ENCODE measurements at regions not wholly inside any gene's neighbourhood (a gene's known extent, or its start where the extent isn't known, plus 50 kb on each side); places are given as distances from the start of the nearest gene placed in this dataset.

DNA sequence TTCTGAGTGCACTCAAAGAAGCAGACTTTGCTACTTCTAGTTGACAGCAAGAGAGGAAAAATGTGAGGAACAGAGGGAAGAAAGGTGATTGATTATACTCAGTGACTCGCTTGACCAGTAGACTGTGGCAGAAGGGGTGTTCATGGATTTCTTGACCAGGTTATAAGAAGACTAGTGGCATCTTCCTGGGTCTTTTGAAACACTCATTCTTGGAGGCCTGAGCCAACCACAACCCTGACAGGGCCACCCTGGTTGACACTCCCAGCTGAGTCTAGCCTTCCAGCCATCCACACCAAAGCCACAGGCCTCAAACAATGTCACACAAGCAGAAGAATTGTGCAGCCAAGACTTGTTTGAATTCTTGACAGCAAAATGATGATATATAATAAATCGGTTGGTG, 366.3 kb downstream of the SS18 start:
- Histone ChIP-seq H3K4me3 (no peak overlapping the region), H3K9me3 (ENCODE audit: low read depth, low read length) (no peaks in the 10 kb centered on the region), H3K9ac (ENCODE audit: insufficient read length) (no peak overlapping the region), H3K36me3 (ENCODE audit: insufficient read depth, low read length) (no peaks in the 10 kb centered on the region), H3K27ac (no peak overlapping the region)
- TF ChIP-seq FOXP2 (optimal IDR thresholded peaks at IDR 0.05; ENCODE audit: control extremely low read depth, extremely low read length, insufficient read depth) (no peak), POLR2AphosphoS5 (IDR thresholded peaks at IDR 0.05; ENCODE audit: borderline replicate concordance, low read depth, low read length) (no peak), EZH2 (IDR thresholded peaks at IDR 0.05) (no peak)
- DNase-seq (ENCODE audit: low read depth, low spot score) = no peak

DNA sequence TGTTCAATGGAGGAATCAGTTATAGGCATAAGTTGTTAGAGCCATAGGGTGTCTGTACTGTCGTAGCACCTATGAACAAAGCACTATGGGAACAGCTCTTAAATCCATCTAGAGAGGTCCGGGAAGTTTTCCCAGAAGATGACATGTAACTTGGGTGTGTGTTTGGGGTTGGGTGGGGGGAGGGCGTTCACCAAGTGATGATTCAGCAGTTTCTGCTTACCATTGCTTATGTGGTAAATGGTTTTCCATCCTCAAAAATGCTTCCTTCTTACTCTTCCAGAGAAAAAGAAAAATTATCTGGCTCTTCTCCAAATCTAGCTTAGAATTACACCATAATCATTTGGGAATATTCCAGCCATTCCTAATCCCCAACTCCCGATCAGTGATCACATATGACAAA, 361.1 kb upstream of the ZNF521 start:
- Histone ChIP-seq H3K9ac (ENCODE audit: insufficient read length) (no peak overlapping the region), H3K4me3 (no peak overlapping the region), H3K36me3 (ENCODE audit: insufficient read depth, low read length) (no peaks in the 10 kb centered on the region), H3K27ac (no peak overlapping the region), H3K9me3 (ENCODE audit: low read depth, low read length) (no peaks in the 10 kb centered on the region)
- DNase-seq (ENCODE audit: low read depth, low spot score) = no peak
- TF ChIP-seq FOXP2 (optimal IDR thresholded peaks at IDR 0.05; ENCODE audit: control extremely low read depth, extremely low read length, insufficient read depth) = no peak
- TF ChIP-seq POLR2AphosphoS5 (IDR thresholded peaks at IDR 0.05; ENCODE audit: borderline replicate concordance, low read depth, low read length) = no peak

GRCh38 chr18:25710981-25711380, 359.0 kb upstream of the ZNF521 start:
- no peak overlapping the region for H3K27ac ChIP-seq
- no peaks in the 10 kb centered on the region for H3K9me3 ChIP-seq (ENCODE audit: low read depth, low read length)
- no peak overlapping the region for H3K9ac ChIP-seq (ENCODE audit: insufficient read length)
- no peaks in the 10 kb centered on the region for H3K36me3 ChIP-seq (ENCODE audit: insufficient read depth, low read length)
- TF ChIP-seq POLR2AphosphoS5 (IDR thresholded peaks at IDR 0.05; ENCODE audit: borderline replicate concordance, low read depth, low read length) = no peak
- TF ChIP-seq EZH2 (IDR thresholded peaks at IDR 0.05) = no peak
- no peak for TF ChIP-seq FOXP2 (optimal IDR thresholded peaks at IDR 0.05; ENCODE audit: control extremely low read depth, extremely low read length, insufficient read depth)
- no peak for DNase-seq (ENCODE audit: low read depth, low spot score)
- H3K4me3 ChIP-seq = no peak overlapping the region

- H3K36me3 ChIP-seq (ENCODE audit: insufficient read depth, low read length) = no peaks in the 10 kb centered on the region
- TF ChIP-seq POLR2AphosphoS5 (IDR thresholded peaks at IDR 0.05; ENCODE audit: borderline replicate concordance, low read depth, low read length) (no peak), EZH2 (IDR thresholded peaks at IDR 0.05) (no peak), FOXP2 (optimal IDR thresholded peaks at IDR 0.05; ENCODE audit: control extremely low read depth, extremely low read length, insufficient read depth) (no peak)
- H3K4me3 ChIP-seq = no peak overlapping the region
- no peaks in the 10 kb centered on the region for H3K9me3 ChIP-seq (ENCODE audit: low read depth, low read length)
- DNase-seq (ENCODE audit: low read depth, low spot score) = no peak
- H3K27ac ChIP-seq = no peak overlapping the region
- no peak overlapping the region for H3K9ac ChIP-seq (ENCODE audit: insufficient read length)
Measured at GRCh38 chr18:25705650-25706049, 353.7 kb upstream of the ZNF521 start.

GRCh38 chr18:25704494-25704893, 352.5 kb upstream of the ZNF521 start:
- no peak for DNase-seq (ENCODE audit: low read depth, low spot score)
- Histone ChIP-seq H3K4me3 (no peak overlapping the region), H3K9ac (ENCODE audit: insufficient read length) (no peak overlapping the region), H3K27ac (no peak overlapping the region), H3K36me3 (ENCODE audit: insufficient read depth, low read length) (no peaks in the 10 kb centered on the region), H3K9me3 (ENCODE audit: low read depth, low read length) (no peaks in the 10 kb centered on the region)
- TF ChIP-seq FOXP2 (optimal IDR thresholded peaks at IDR 0.05; ENCODE audit: control extremely low read depth, extremely low read length, insufficient read depth) = no peak
- no peak for TF ChIP-seq EZH2 (IDR thresholded peaks at IDR 0.05)
- no peak for TF ChIP-seq POLR2AphosphoS5 (IDR thresholded peaks at IDR 0.05; ENCODE audit: borderline replicate concordance, low read depth, low read length)

DNA sequence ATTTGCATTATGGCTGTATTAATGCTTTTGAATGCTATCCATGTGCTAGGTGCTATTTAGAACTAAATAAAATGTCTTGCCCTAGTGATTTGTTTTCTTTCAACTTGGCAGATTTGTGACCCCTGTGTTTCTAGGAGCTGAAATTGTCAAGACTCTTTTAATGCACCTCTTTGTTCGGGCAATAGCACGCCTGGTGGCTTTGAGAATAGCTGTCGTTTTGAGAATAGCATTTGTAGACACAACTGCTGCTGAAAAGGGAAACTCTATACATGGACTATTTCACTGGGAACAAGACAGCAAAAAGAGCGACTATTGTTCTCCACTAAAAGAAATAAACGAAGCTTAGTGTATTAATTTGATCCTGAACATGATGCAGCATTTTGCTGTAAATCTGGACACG, 352.1 kb upstream of the ZNF521 start:
- DNase-seq (ENCODE audit: low read depth, low spot score) = no peak
- Histone ChIP-seq H3K36me3 (ENCODE audit: insufficient read depth, low read length) (no peaks in the 10 kb centered on the region), H3K9ac (ENCODE audit: insufficient read length) (no peak overlapping the region), H3K4me3 (no peak overlapping the region), H3K27ac (no peak overlapping the region), H3K9me3 (ENCODE audit: low read depth, low read length) (no peaks in the 10 kb centered on the region)
- TF ChIP-seq POLR2AphosphoS5 (IDR thresholded peaks at IDR 0.05; ENCODE audit: borderline replicate concordance, low read depth, low read length) (no peak), EZH2 (IDR thresholded peaks at IDR 0.05) (no peak), FOXP2 (optimal IDR thresholded peaks at IDR 0.05; ENCODE audit: control extremely low read depth, extremely low read length, insufficient read depth) (no peak)

DNA sequence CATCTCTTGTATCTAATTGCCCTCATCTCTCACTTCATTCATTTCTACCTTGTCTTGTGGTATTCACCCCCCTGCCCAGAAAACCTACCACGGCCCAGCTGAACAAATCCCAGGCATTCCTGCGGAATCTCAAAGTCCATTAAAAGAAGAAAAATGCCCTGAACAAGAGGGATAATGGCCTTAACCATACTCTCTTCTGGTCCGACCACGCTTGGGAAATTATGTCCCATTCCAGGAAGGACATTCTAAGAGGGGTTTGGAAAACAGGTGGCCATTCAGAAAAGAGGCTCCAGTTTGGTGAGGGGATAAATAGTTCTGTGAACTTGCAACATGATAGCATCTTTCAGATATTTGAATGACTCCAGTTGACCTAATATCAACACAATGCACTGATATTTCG, 349.9 kb upstream of the ZNF521 start:
- no peak overlapping the region for H3K4me3 ChIP-seq
- no peaks in the 10 kb centered on the region for H3K9me3 ChIP-seq (ENCODE audit: low read depth, low read length)
- no peak overlapping the region for H3K9ac ChIP-seq (ENCODE audit: insufficient read length)
- H3K27ac ChIP-seq = no peak overlapping the region
- DNase-seq (ENCODE audit: low read depth, low spot score) = no peak
- H3K36me3 ChIP-seq (ENCODE audit: insufficient read depth, low read length) = no peaks in the 10 kb centered on the region
- TF ChIP-seq EZH2 (IDR thresholded peaks at IDR 0.05) (no peak), FOXP2 (optimal IDR thresholded peaks at IDR 0.05; ENCODE audit: control extremely low read depth, extremely low read length, insufficient read depth) (no peak), POLR2AphosphoS5 (IDR thresholded peaks at IDR 0.05; ENCODE audit: borderline replicate concordance, low read depth, low read length) (no peak)

DNA sequence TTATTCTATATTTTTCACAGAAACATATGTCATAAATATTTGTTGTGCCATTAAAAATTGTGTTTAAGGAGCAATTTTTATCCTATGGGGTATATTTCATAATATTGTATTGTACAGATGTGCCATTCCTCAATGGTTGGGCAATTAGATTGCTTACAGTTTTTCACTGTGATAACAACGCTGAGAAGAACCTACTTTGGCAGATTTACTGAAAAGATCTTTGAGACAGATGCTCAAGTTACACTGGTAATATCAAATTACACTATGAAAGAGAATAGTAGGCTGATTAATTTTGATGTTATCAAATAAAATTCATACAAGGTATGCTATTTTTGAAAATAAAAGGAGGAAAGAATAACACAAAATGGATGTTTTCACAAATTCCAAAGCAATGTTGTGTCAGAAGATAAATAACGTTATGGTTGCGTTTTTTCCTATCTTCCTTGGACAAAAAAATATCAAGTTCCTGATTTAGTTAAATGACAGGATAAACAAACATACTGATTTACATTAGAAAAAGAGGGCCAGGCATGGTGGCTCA, 335.1 kb upstream of the ZNF521 start:
- TF ChIP-seq POLR2AphosphoS5 (IDR thresholded peaks at IDR 0.05; ENCODE audit: borderline replicate concordance, low read depth, low read length) (no peak), EZH2 (IDR thresholded peaks at IDR 0.05) (no peak), FOXP2 (optimal IDR thresholded peaks at IDR 0.05; ENCODE audit: control extremely low read depth, extremely low read length, insufficient read depth) (no peak)
- no peak for DNase-seq (ENCODE audit: low read depth, low spot score)
- Histone ChIP-seq H3K4me3 (no peak overlapping the region), H3K27ac (no peak overlapping the region), H3K36me3 (ENCODE audit: insufficient read depth, low read length) (no peaks in the 10 kb centered on the region), H3K9ac (ENCODE audit: insufficient read length) (no peak overlapping the region), H3K9me3 (ENCODE audit: low read depth, low read length) (no peaks in the 10 kb centered on the region)

GRCh38 chr18:25685088-25685487, 333.1 kb upstream of the ZNF521 start:
- no peak overlapping the region for H3K9ac ChIP-seq (ENCODE audit: insufficient read length)
- H3K27ac ChIP-seq = no peak overlapping the region
- no peak overlapping the region for H3K4me3 ChIP-seq
- H3K36me3 ChIP-seq (ENCODE audit: insufficient read depth, low read length) = no peaks in the 10 kb centered on the region
- H3K9me3 ChIP-seq (ENCODE audit: low read depth, low read length) = no peaks in the 10 kb centered on the region
- no peak for DNase-seq (ENCODE audit: low read depth, low spot score)
- TF ChIP-seq FOXP2 (optimal IDR thresholded peaks at IDR 0.05; ENCODE audit: control extremely low read depth, extremely low read length, insufficient read depth) = no peak
- TF ChIP-seq POLR2AphosphoS5 (IDR thresholded peaks at IDR 0.05; ENCODE audit: borderline replicate concordance, low read depth, low read length) = no peak
- TF ChIP-seq EZH2 (IDR thresholded peaks at IDR 0.05) = no peak

All from SK-N-MC (cell line).